CD14-positive monocyte (primary cell): ENCODE measurements at regions not wholly inside any gene's neighbourhood (a gene's known extent, or its start where the extent isn't known, plus 50 kb on each side); places are given as distances from the start of the nearest gene placed in this dataset.

Experiments
- DNase-seq, 3 donors: peaks; one replicate each; pipeline ENCODE4 v3.0.0-alpha.2; 2011 to 2022
- H2AFZ ChIP-seq: 2 replicates; pipeline ENCODE4 v1.6.0; 2012; ENCODE audit warnings: mild to moderate bottlenecking, low read depth, low read length, inconsistent platforms; ENCODE audit not compliant: insufficient read depth, poor library complexity, severe bottlenecking
- H3K27ac ChIP-seq, 2 donors: 1 replicate in 1 of 2; 2 replicates in 1 of 2; pipeline ENCODE4 v1.5.1; 2012 to 2013; ENCODE audit warnings: low read length in 2 of 2, control low read depth in 1 of 2, inconsistent platforms in 1 of 2, low read depth in 1 of 2, mild to moderate bottlenecking in 1 of 2
- H3K27me3 ChIP-seq, 2 donors: one replicate each; pipeline versions ENCODE4 v1.6.0 to v1.6.1; 2011 to 2013; ENCODE audit warnings: low read length in 2 of 2; ENCODE audit not compliant: control insufficient read depth in 2 of 2, insufficient read depth in 2 of 2
- H3K36me3 ChIP-seq, 2 donors: replicated peaks in 1 of 2; 1 replicate in 1 of 2; 2 replicates in 1 of 2; pipeline versions ENCODE4 v1.5.1 to v1.6.1; 2012 to 2013; ENCODE audit warnings: low read length in 2 of 2, control low read depth in 1 of 2, inconsistent platforms in 1 of 2, mild to moderate bottlenecking in 1 of 2; ENCODE audit not compliant: insufficient read depth in 2 of 2, control insufficient read depth in 1 of 2
- H3K4me1 ChIP-seq, 2 donors: 1 replicate in 1 of 2; 2 replicates in 1 of 2; pipeline versions ENCODE4 v1.5.1 to v1.6.1; 2012 to 2013; ENCODE audit warnings: low read length in 2 of 2, control low read depth in 1 of 2, inconsistent platforms in 1 of 2, mild to moderate bottlenecking in 1 of 2, moderate library complexity in 1 of 2; ENCODE audit not compliant: insufficient read depth in 2 of 2, control insufficient read depth in 1 of 2
- H3K4me2 ChIP-seq: replicated peaks from 2 replicates; pipeline ENCODE3; 2012; ENCODE audit warnings: low read length, moderate library complexity, mild to moderate bottlenecking; ENCODE audit not compliant: poor library complexity, severe bottlenecking; ENCODE audit errors: extremely low read depth
- H3K4me3 ChIP-seq, 3 experiments: fragments of 200-600 bp in 1 of 3; sonication (generic) in 1 of 3; replicated peaks in 1 of 3; 1 replicate in 2 of 3; 2 replicates in 1 of 3; pipeline ENCODE4 v1.5.1; 2011 to 2013; ENCODE audit warnings: low read length in 3 of 3, mild to moderate bottlenecking in 3 of 3, control low read depth in 2 of 3, low read depth in 2 of 3, inconsistent platforms in 1 of 3, moderate library complexity in 1 of 3
- H3K79me2 ChIP-seq: 2 replicates; pipeline ENCODE4 v1.6.0; 2012; ENCODE audit warnings: mild to moderate bottlenecking, control low read depth, inconsistent platforms, low read length, moderate library complexity; ENCODE audit not compliant: insufficient read depth
- H3K9ac ChIP-seq: 2 replicates; pipeline ENCODE4 v1.6.0; 2017; ENCODE audit warnings: low read length, mild to moderate bottlenecking; ENCODE audit not compliant: insufficient read depth, poor library complexity, severe bottlenecking
- H3K9me3 ChIP-seq, 2 donors: replicated peaks in 1 of 2; 1 replicate in 1 of 2; 2 replicates in 1 of 2; pipeline versions ENCODE4 v1.5.1 to v1.6.1; 2012 to 2013; ENCODE audit warnings: low read length in 2 of 2, control low read depth in 1 of 2; ENCODE audit not compliant: control insufficient read depth in 1 of 2, insufficient read depth in 1 of 2
- H4K20me1 ChIP-seq: 2 replicates; pipeline ENCODE4 v1.6.0; 2012; ENCODE audit warnings: mild to moderate bottlenecking, low read length, control low read depth, moderate library complexity; ENCODE audit not compliant: insufficient read depth
- H3K27ac Mint-ChIP-seq, 7 donors: one replicate each; pipeline ENCODE4 v1.8.0; 2020; ENCODE audit warnings: mild to moderate bottlenecking in 7 of 7, mixed read lengths in 7 of 7, moderate library complexity in 6 of 7, inconsistent platforms in 2 of 7
- H3K27me3 Mint-ChIP-seq, 3 donors: one replicate each; pipeline ENCODE4 v1.8.0; 2021 to 2022; ENCODE audit warnings: low read depth in 3 of 3, mild to moderate bottlenecking in 3 of 3, mixed read lengths in 3 of 3, moderate library complexity in 3 of 3, inconsistent platforms in 1 of 3
- H3K36me3 Mint-ChIP-seq, 2 donors: one replicate each; pipeline ENCODE4 v1.8.0; 2020; ENCODE audit warnings: mixed read lengths in 2 of 2, inconsistent platforms in 1 of 2, mild to moderate bottlenecking in 1 of 2
- H3K4me1 Mint-ChIP-seq: one replicate; pipeline ENCODE4 v1.8.0; 2020; ENCODE audit warnings: mild to moderate bottlenecking, mixed read lengths
- H3K4me3 Mint-ChIP-seq, 2 donors: one replicate each; pipeline ENCODE4 v1.8.0; 2020; ENCODE audit warnings: mild to moderate bottlenecking in 2 of 2, mixed read lengths in 2 of 2, moderate library complexity in 1 of 2
- H3K9me3 Mint-ChIP-seq, 7 donors: one replicate each; pipeline ENCODE4 v1.8.0; 2020 to 2022; ENCODE audit warnings: mixed read lengths in 7 of 7, mild to moderate bottlenecking in 6 of 7, moderate library complexity in 6 of 7, inconsistent platforms in 2 of 7
- CTCF ChIP-seq: fragments of 200-600 bp; IDR thresholded peaks from one replicate; pipeline ENCODE4 v1.8.0; 2022; ENCODE audit warnings: antibody characterized with exemption, mild to moderate bottlenecking
- WGBS: methylation state at CpG from one replicate; pipeline ENCODE4 v1.1.5; 2013; ENCODE audit warnings: missing lambda C conversion rate; ENCODE audit not compliant: insufficient coverage; 5-methylcytosine and 5-hydroxymethylcytosine counted together
- intact Hi-C, 2 donors: fragments of 100-400 bp; cut with micrococcal nuclease; formaldehyde crosslinking; loops; one replicate each; pipeline versions ENCODE4 v1.15.0 to v1.15.1; 2023

DNA sequence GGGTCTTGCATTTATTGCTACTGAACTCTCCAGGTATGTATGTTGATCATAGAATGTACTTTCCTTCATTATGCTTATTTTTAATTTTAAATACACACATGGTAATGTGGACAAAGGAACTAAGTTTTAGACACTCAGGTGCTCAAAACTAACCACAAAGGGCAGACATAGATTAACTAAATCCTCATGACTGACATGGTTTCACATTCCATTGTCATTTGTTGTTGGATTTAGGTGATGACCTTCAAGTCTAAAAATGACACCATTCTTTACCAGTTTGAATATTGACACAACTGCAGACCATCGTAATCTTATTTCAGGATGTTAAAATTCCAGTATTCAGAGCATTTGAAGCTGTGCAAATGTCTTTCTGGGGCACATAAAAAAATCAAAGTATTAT is 128.4 kb downstream of the BBS10 start:
- peaks cover 0 to 4% (median 0%) of the 10 kb centered on the region in 7 donors for H3K9me3 Mint-ChIP-seq
- 100% methylated on average over 1 of the region's 1 CpG for WGBS
- Histone ChIP-seq H3K36me3 (no peaks in the 10 kb centered on the region), H3K9me3 (no peaks in the 10 kb centered on the region), H3K4me1 (no peaks in the 10 kb centered on the region), H3K4me2 (no peak overlapping the region), H3K27me3 (no peaks in the 10 kb centered on the region), H4K20me1 (no peaks in the 10 kb centered on the region), H2AFZ (no peak overlapping the region), H3K27ac (no peak overlapping the region), H3K79me2 (no peaks in the 10 kb centered on the region), H3K9ac (no peak overlapping the region), H3K4me3 (no peak overlapping the region)
- no peak for TF ChIP-seq CTCF
- H3K36me3 Mint-ChIP-seq, result no peaks in the 10 kb centered on the region
- H3K4me3 Mint-ChIP-seq, result no peak overlapping the region
- H3K27me3 Mint-ChIP-seq, result peaks cover 2 to 8% (median 3%) of the 10 kb centered on the region in 3 donors
- intact Hi-C loops, result no loop called here
- H3K27ac Mint-ChIP-seq, result no peak overlapping the region
- H3K4me1 Mint-ChIP-seq, result no peaks in the 10 kb centered on the region
- DNase-seq, result no peak

- Histone ChIP-seq H3K9me3 (no peaks in the 10 kb centered on the region), H3K4me2 (no peak overlapping the region), H3K79me2 (no peaks in the 10 kb centered on the region), H3K27ac (no peak overlapping the region), H4K20me1 (no peaks in the 10 kb centered on the region), H3K36me3 (no peaks in the 10 kb centered on the region), H3K9ac (no peak overlapping the region), H3K4me1 (no peaks in the 10 kb centered on the region), H3K27me3 (no peaks in the 10 kb centered on the region), H3K4me3 (no peak overlapping the region), H2AFZ (no peak overlapping the region)
- no peak for TF ChIP-seq CTCF
- DNase-seq, result no peak
- intact Hi-C loops, result no loop called here
- Mint-ChIP-seq H3K4me3 (no peak overlapping the region), H3K9me3 (peaks cover 0 to 5% (median 2%) of the 10 kb centered on the region in 7 donors), H3K36me3 (no peaks in the 10 kb centered on the region), H3K27me3 (peaks cover 2 to 7% (median 6%) of the 10 kb centered on the region in 3 donors), H3K4me1 (no peaks in the 10 kb centered on the region), H3K27ac (no peak overlapping the region)
- 77% methylated on average over 5 of the region's 8 CpGs for WGBS
Measured at GRCh38 chr12:76216585-76217472, 131.4 kb downstream of the BBS10 start.
